Stimulated activated CD4-positive, alpha-beta T cell treated with anti-CD3 and anti-CD28 coated beads, Interleukin-15, amount 100 ng/mL, for 1 hour (primary cell): ENCODE measurements at regions not wholly inside any gene's neighbourhood (a gene's known extent, or its start where the extent isn't known, plus 50 kb on each side); places are given as distances from the start of the nearest gene placed in this dataset.
A peak's percentile ranks its signal among the peaks of the same experiment; 100 is the strongest.

Source experiments
- DNase-seq, 2 donors: peaks; one replicate each; pipeline ENCODE4 v3.0.0-alpha.2; 2020; ENCODE audit warnings: low read depth in 1 of 2, low spot score in 1 of 2

DNA sequence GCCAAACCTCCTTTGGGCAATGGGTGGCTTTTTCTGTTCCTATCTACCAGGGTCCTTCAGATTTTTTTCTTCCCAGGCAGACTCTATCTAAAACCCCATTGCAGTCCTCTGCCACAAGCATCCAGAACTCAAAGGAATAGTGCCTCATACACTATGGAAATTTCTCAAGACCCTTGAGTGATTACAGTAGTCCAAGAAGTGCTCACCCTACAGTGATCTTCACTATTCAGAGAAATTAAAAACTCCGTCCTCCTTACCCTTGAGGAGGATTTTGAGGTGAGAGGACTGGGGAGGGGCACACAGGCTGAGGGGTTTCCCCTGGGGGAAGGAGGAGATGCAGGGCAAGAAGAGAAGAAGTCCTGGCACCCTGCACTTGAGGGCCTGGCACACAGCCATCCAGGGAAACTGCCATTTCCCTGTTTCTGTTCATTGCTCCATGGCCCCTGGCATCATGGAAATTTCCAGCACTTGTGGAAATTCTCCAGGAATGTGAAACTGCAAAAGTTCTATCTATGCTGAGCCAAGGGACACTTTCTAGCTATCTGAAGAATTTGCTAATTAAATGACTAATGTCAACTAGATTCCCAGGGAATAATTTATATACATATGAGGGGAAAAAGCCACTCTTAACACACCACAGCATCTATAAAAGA, 102.5 kb upstream of the ATP1B1 start:
- no peak for DNase-seq

DNA sequence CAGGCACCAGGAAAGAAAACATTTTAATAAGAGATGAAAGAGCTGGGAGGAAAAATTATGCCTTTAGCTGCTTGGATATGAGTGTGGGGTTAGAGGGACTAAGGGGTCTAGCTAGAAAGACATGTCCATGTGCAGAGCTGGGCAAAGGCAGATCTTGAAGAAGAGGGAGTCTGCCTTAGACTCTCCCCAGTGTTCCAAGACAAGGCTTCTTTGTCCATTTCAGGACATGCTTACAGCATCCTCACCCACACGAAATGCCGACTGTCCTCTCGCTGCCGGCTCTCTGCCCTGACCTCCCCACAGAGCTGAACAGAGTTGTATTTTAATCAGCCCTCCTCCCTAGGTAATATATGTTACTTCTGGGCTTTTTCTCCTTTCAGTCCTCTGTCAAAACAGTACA, 100.7 kb upstream of the ATP1B1 start:
- DNase-seq = no peak

DNA sequence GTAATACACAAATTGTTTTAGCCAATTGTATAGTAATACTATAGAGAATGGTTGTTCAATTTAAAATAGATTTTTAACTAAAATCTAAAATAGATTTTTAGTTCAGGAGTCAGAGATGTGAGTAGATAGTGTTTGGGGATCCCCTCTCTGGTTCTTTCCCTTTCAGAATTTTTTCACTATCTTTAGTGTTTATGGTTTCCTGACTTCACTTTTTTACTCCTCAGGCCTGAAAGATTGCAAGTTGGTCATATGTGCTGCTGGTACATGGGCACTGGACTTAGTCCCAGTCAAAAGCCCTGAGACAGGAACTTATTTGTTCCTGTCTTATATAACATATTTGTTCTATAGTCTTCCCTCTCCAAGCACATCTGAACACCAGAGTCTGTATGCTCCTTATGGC, 96.8 kb upstream of the ATP1B1 start:
- no peak for DNase-seq

DNA sequence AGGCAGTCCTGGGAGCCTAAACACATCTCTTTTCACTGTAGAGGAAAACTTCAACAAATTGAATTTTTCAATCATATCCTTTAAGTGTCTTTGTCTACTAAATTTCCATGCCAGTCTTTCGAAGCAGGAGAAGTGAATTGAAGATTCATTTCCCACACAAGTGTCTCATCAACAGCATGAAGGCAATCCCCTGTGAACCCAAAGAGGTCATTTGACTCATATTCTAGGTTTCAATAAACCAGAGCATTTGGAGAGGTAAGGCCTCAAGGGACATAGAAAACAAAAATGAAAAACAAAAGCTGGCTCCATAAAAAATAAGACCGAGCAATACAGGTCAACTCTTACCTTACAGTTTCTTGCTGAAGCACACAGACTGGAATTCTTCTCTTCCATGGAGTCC, 94.1 kb upstream of the ATP1B1 start:
- no peak for DNase-seq

DNA sequence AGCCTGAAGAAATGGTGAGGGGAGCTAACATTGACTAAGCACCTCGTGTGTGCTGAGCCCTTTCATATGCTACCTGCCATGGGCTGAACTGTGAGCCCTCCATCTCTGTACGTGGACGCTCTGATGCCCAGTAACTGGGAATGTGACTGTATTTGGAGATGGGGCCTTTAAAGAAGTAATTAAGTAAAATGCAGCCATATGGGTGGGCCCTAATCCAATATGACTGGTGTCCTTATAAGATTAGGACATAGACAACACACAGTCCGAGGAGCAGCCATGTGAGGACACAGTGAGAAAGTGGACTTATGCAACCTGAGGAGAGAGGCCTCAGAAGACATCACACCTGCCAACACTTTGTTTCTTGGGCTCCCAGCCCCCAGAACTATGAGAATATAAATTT, 92.7 kb upstream of the ATP1B1 start:
- DNase-seq = no peak

DNA sequence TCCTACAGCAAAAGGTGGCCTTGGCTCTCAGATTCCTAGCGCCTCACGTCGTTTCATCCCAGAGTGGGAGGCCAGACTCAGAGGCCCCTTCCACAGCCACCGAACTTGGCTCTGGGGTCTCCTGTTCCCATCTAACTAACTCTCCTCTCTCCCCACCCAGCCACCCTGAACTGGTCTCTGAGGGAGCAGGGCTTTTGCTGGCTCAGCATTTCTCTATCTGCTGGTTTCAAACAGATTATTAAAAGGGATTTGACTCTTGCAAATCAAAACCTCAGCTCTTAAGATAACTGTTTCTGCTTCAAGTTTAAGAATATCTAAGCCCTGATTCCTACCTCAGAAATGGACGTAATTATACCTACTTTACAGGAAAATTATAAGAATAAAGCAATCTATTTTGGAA, 91.0 kb upstream of the ATP1B1 start:
- DNase-seq = no peak

DNA sequence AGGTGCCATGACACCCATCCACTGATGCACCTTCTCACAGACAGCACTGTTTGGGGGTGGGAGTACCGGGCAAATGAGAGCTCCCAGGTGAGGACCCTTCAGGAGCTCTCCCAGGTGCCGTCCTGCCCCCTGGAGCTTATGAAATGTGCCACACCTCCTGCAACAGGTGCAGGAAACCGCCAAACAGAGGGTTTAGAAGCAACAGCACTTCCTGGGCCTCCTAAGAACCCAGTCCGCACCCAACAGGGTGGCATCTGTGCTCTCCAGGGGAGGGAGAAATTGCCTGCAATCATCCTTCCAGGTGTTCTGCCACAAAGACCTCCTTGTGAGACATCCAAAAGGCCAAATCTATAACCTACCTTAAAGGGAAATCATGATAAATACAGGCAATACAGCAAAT, 87.7 kb upstream of the ATP1B1 start:
- no peak for DNase-seq

DNA sequence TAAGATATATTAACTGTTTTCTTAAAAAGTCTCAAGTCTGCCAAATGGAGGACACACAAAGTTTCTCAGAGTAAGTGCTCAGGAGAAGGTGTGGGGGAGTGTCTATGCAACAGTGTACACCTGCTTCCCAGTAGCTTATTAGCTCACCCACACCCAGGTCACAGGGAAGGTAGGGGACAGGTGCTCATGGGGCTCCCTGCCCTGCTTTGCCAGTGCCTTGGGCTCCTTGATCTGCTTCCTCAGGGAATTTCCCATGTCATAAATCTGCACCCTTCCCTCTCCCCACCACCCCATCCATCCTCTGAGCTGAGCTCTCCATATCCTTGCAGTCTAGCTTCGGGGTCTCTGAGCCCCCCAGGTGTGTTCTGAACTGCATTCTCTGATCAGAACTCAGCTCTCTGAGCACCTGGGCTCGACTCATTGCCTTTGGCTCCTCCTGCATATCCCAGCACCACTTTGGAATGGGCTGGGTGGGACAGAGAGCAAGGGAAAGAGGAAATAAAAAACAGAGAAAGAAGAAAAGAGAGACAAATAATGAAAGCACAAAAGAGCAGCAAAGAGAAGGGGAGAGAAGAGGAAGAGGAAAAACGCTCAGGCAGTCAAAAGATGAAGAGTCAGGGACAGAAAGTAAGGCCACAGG, 87.0 kb upstream of the ATP1B1 start:
- no peak for DNase-seq

DNA sequence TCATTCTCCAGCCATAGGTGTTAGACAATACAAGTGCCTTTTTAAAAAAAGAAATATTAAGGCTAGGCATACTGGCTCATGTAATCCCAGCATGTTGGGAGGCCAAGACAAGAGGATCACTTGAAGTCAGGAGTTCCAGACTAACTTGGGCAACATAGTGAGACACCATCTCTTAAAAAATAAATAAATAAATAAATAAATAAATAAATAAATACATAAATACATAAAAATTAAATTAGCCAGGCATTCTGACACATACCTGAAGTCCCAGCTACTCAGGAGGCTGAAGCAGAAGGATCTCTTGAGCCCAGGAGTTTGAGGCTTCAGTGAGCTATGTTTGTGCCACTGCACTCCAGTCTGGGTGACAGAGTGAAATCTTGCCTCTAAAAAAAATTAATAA, 85.8 kb upstream of the ATP1B1 start:
- no peak for DNase-seq

DNA sequence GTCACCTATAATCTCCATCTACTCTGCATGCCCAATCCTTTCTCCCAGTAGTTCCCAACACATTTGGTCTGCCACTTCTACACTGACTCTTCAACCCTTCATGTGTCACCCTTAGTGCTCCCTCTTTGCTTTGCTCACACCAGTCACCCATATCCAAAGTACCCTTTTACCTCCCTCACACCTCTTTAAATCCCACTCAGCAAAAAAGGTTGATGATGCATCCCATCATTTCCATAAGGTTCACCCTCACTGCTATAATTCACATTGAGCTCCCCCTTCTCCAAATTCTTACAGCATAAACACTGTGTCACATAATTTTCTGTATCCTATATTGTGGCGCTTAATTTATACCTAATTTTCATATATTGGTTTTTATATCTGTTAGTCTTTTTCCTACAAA, 83.8 kb upstream of the ATP1B1 start:
- no peak for DNase-seq

DNA sequence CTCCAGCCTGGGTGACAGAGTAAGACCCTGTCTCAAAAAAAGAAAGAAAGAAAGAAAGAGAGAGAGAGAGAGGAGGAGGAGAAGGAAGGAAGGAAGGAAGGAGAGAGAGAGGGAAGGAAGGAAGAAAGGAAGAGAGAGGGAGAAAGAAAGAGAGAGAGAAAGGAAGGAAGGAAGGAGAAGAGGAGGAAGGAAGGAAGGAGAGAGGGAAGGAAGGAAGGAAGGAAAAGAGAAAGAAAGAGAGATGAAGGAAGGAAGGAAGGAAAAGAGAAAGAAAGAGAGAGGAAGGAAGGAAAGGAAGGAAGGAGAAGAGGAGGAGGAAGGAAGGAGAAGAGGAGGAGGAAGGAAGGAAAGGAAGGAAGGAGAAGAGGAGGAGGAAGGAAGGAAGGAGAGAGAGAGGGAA, 82.2 kb upstream of the ATP1B1 start:
- no peak for DNase-seq

DNA sequence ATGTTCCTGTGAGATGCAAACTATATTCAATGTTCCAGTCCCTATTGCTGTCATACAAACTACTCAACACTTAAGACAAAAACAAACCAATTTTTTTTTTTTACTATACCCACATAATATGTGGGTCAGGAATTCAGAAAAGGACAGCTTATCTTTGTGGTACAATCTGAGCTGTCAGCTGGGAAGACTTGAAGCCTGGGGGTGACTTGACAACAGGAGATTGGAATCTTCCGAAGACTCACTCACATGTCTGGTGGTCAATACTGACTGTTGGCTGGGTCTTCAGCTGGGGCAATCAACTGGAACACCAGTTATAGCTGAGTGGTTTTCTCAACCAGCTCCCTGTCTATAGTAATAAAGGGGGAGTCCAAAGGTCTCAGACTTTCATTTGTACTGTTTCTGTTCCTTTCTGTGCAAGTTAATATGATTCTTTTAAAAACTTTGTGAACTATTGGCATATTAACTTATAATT, 81.7 kb upstream of the ATP1B1 start:
- no peak for DNase-seq

DNA sequence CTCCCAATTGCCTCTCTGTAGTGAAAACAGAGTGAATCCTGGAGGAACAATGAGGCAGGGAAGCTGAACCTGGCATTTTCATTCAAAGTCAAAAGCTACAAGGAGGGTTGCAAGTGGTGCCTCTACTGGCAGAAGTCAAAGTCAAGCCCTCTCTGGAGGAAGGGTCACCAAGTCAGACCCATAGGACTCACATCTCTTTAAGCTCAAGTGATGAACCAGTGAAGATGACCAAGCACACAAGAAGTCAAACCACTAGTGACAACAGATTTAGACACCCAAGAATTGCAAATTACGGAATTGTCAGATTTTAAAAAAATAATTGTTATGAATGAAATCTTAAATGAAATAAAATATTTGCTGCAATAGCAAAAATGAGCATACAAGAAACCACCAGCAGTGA, 81.1 kb upstream of the ATP1B1 start:
- DNase-seq = no peak

DNA sequence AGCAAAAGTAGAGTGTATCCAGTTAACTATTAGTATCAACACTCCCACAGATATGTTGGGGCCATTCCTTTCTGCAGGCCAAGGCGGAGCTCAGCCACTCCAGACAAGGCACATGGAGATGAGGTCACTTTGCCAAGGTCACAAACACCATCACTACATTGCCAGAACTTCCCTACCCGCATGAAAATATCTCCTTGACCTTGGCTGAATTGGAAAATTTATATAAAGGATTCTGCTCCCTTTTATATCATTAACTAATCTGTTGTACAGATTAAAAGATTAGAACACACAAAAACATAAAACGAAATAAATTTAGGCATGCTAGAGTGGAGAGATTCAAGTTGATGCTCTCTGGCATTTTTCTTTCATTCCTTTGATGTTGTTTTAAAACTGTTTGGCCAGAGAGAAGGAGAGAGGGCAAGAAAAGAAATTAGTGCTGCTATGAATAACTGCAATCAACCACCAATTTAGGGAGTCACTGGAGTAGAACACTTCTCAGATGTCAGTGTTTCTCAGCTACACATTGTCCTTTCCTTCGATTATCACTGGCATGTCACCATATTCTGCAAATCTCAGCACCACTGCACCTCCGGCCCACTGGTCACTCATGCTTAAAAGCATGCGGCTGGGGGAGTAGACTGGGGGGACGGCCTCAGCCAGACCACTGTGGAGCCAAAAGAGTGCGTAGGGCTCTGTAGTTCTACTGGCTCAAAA, 78.7 kb upstream of the ATP1B1 start:
- no peak for DNase-seq

DNA sequence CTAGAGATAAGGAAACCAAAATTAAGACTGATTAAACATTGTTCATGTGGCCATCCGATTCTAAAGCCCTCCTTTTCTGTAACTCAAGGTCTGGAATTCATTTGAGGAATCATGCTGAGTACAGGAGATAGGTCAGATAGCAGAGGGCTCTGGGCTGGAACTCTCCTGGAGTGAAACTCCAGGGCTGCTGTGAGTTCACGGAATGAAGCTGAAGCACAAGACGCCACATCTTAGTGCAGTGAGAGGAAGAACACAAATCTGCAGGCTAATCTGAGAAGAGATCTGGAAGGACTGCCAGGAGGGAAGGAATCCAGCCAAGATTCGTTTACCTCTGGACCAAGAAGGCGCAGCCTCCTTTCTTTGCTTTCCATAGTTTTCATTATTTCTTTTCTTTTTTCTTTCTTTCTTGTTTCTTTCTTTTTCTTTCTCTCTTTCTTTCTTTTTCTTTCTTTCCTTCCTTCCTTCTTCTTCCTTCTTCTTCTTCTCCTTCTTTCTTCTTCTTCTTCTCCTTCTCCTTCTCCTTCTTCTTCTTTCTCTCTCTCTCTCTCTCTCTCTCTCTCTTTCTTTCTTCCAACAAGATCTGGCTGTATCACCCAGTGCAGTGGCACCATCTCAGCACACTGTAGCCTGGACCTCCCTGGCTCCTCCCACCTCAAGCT, 74.8 kb upstream of the ATP1B1 start:
- DNase-seq = no peak

DNA sequence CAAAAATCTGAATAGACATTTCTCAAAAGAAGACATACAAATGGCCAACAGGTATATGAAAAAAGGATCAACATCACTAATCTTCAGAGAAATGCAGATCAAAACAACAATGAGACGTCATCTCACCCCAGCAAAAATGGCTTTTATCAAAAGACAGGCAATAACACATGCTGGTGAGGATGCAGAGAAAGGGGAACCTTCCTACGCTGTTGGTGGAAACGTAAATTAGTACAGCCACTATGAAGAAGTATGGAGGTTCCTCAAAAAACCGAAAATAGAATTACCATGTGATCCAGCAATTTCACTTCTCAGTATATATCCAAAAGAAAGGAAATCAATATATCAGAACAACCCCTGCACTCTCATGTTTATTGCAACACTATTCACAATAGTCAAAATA, 65.1 kb upstream of the ATP1B1 start:
- no peak for DNase-seq

DNA sequence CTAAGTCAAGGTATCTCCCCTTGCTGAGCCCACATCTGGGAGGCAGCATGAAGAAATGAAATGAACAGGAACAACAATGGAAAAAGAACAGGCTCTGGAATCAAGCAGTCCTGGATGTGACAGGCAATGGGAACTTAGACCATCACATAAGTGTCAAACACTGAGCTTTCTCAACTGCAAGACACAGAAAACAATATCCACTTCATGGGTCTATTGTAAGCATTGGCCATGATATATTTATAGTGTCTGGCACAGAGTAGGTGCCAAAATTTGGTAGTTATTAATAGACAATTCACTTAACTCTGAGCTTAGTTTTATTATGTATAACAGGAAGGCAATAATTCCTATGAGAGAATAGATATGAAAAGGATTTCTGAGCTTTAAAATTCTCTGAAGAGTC, 64.1 kb upstream of the ATP1B1 start:
- DNase-seq = no peak

DNA sequence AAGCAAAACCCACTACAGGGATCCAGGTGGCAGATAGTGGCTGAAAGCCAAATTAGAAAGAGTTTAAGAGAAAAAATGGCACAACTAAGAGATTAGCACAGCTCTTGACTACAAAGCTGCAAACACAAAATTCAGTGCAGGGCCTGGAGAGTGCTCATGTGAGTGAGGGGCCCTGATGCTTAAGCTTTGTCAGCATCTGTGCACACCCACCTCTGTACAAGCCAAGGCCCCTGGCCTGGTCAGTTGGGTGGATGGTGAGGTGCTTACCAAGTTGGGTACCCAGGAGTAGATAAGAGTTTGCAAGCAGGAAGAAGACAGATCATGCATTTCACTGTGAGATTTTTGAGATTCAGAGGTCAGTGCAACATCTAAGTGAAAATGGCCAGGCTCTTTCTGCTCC, 62.7 kb upstream of the ATP1B1 start:
- DNase-seq = no peak

DNA sequence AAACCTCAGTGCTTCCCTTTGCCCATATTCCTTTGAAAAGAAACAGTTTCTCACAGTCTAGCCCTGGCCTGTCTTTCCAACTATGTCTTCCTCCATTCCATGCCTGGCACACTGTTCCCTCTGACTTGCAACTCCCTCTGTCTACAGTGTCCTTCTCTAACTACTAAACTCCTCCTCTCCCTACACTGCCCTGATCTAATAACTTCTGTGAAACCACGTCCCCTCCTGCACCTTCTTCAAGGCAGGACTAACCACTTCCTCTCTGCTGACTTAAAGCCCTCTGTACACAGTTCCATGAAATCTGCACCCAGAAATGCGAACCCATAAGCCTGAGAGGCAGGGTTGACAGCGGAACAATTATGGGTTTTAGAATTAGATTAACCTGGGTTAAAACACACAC, 62.2 kb upstream of the ATP1B1 start:
- DNase-seq = peak in 1 of 2 donors; percentile 14

DNA sequence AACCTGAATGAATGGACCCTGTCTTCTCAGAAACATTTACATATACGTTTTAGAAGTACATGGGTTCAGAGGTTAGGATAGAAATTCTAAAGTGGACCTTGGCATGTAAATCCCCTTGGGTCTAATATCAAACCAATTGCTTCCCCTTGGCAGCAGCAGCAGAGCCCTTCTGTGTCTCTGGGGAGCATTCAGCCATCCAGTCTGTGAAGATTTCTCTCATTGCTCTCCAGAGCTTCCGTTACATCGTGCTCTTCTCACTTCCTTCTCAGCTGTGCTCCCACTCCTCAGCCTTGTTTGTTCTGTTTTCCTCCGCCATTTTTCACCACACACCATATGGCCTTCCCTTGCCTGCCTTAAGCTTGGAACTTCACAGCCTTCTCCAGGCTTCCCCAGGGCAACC, 61.5 kb upstream of the ATP1B1 start:
- no peak for DNase-seq

DNA sequence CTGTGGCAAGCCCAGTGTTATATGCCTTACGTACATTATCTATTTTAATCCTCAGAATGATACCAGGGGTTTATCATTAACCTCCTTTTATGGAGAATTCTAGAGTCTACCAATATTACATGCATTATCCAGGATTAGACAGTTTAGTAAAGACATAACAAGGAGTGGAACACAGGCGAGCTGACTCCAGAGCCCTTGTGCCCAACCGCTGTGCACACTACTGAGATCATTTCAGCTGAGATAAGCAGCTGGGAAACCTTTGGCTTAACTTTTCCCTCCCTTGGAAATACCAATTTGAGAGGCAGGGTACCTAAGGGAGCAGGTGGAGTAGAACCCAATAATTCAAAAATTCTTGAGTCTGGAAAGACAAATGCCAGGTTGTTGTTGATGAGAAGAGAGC, 59.8 kb upstream of the ATP1B1 start:
- no peak for DNase-seq

DNA sequence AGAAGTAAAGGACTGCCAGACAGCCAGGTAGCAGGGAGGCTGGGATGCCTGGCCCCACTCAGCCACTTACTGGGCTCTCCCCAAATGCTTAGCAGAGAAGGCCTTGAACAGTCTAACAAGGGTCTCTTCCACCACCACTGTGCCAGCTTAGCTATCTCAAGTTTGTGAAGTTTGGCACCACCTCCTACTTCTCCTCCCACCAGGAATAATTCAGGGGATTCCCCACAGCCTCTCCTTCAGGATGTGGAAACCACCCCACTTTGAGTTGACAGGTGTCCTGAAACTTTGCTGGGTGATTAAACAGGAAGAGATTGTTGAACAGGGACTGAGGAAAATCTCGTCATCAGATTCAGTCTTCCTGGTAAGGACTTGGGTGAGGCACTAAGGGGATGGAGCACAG, 59.4 kb upstream of the ATP1B1 start:
- DNase-seq = no peak
